Left ventricle myocardium superior (tissue), 1 donor: ENCODE measurements at regions not wholly inside any gene's neighbourhood (a gene's known extent, or its start where the extent isn't known, plus 50 kb on each side); places are given as distances from the start of the nearest gene placed in this dataset.

ENCODE experiments used
- ATAC-seq: fragments of 200-7000 bp; cut with Tn5 transposase; one replicate; pipeline ENCODE4 v1.9.1; 2020; ENCODE audit warnings: mild to moderate bottlenecking, moderate library complexity
- DNase-seq: peaks from one replicate; pipeline ENCODE4 v3.0.0-alpha.2; 2020
- intact Hi-C: fragments of 100-400 bp; cut with micrococcal nuclease; formaldehyde crosslinking; loops from one replicate; pipeline ENCODE4 v1.11.0; 2022
- donor health status: DM: no; HTN: yes; CAD: no; lungs with severe emphysema.

DNA sequence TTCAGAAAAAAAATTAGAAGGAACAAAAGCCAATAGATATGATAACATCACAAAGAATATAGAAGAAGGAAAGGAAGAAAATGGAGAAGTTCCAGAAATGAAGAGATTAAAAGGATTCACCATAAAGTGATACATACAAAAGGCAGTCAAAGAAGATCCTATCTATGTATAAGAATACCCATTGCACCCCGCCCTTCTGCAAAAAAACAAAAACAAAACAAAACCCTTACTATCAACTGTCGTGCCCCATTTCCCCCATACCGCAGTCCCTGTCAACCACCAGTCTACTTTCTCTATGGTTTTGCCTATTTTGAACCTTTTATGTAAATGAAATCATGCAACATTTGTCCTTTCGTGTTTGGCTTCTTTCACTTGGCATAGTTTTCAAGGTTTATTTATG is 385.6 kb downstream of the PRDM5 start:
- intact Hi-C loops, result no loop called here
- DNase-seq (no peak), ATAC-seq (no peak)

GRCh38 chr4:120528428-120528827 is 394.1 kb downstream of the PRDM5 start:
- no peak for ATAC-seq
- DNase-seq, result no peak
- intact Hi-C loops, result no loop called here

DNA sequence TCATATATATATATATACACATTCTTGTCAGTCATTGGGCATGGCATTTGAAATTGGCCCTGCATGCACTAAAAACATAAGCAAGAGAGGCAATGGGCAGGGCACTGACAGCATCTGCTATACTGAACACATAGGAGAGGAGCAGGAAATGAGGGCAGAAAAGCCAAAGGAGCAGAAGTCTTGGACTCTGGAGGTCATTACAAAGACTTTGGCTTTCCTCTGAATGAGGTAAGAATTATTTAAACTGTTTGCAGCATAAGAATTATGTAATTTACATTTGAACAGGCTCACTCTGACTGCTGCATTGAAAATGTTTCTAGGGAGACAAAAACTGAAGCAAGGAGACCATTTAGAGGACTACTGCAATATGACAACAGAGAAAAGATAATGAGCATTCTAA is 396.5 kb downstream of the PRDM5 start:
- DNase-seq, result no peak
- no peak for ATAC-seq
- intact Hi-C loops, result no loop called here

DNA sequence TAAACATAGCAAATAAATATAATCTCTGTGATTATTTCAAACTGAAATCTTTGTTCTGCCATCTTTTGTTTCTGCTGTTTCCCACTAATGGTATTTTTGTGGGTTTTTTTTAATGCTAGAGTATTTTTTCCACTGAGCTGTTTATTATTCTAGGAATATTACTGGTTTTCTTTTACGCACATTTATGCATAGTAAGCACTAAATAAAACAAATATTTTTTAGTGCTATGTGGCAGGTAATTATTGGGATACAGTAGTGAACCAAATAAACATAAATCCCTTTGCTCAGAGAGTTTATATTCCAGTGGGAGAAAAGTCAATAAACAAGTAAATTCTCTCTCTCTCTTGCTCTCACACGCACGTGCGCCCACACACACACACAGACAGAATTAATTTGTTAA is 397.4 kb downstream of the PRDM5 start:
- DNase-seq (no peak), ATAC-seq (no peak)
- intact Hi-C loops, result no loop called here

DNA sequence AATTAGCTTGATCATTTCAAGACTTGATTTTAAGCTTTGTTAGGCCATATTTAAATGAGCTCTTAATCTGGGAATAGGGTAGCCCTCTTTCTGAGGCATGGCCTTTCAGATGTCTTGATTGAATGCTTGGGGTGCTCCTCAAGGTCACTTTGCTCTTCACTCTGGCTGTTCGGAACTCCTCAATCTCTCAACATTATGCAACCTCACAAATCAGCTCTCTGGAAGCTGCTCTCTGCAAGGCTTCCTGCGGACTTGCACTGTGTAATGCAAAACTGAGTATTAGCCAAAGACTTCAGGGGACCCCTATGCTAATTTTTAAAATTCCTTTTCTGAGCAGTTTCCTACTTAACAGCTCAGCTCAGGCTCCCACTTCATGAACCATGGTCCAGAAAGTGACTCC is 398.3 kb downstream of the PRDM5 start:
- DNase-seq (no peak), ATAC-seq (no peak)
- intact Hi-C loops, result no loop called here

DNA sequence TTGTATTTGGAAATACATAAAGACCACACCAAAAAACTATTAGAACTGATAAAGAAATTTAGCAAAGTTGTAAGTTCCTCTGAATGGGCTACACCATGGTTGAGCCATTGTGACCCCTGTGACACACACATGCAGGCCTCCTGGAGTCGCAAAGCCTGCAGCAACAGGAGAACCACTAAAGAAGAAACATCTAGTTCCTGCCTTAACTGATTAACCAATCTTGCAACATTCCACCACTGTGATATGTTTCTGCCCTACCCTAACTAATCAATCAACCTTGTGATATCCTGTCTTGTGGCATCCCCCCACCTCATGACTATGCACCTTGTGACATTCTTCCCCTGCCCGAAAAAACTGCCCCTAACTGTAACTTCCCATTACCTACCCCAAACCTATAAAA is 401.8 kb downstream of the PRDM5 start:
- DNase-seq (no peak), ATAC-seq (no peak)
- intact Hi-C loops, result no loop called here

DNA sequence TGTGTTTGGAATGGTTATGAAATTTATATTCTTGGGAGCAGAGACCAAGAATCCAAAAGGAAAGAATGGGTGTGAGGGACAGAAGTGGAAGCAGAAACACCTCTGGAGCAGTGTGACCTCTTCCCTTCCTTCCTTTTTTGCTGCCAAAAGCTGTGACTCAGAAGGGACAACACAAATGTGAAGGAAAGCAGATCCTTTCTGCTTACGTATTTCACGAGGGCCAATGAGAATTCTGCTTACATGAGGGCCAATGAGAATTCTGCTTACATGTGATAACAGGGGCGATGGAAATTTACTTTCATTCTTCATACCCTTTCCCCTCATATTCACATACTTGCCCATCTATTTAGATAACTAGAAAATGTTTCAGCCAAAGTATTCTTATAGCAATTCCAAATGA is 404.6 kb downstream of the PRDM5 start:
- intact Hi-C loops, result no loop called here
- DNase-seq (no peak), ATAC-seq (peak; percentile 93)

GRCh38 chr4:120509719-120510118 is 412.8 kb downstream of the PRDM5 start:
- ATAC-seq (no peak), DNase-seq (no peak)
- intact Hi-C loops, result no loop called here

DNA sequence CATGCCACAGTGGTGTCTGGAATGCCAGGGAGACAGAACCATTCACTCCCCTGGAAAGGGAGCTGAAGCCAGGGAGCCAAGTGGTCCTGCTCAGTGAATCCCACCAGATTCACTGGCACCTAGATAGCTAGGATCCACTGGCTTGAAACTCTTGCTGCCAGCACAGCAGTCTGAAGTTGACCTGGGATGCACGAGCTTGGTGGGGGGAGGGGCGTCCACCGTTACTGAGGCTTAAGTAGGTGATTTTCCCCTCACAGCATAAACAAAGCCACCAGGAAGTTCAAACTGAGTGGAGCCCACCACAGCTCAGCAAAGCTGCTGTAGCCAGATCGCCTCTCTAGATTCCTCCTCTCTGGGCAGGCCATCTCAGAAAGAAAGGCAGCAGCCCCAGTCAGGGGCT is 413.3 kb downstream of the PRDM5 start:
- ATAC-seq (no peak), DNase-seq (no peak)
- intact Hi-C loops, result no loop called here

DNA sequence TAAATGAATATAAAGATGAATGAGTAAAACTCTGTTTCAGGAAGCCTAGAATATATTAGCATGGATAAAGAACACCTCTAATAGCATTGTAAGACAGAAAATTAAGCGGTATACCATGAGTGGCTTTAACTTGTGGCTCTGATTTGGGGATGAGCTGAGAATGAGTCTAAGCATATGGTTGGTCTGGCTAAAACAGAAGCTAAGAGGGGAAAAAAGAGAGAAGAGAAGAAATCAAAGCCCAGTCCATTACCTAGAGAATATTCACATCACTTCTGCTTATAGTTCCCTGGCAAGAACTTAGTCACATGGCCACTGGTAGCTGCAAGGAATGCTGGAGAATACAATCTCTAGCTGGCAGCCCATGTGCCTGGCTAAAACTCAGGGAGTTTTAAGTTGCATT is 414.5 kb downstream of the PRDM5 start:
- intact Hi-C loops, result no loop called here
- no peak for DNase-seq
- no peak for ATAC-seq

DNA sequence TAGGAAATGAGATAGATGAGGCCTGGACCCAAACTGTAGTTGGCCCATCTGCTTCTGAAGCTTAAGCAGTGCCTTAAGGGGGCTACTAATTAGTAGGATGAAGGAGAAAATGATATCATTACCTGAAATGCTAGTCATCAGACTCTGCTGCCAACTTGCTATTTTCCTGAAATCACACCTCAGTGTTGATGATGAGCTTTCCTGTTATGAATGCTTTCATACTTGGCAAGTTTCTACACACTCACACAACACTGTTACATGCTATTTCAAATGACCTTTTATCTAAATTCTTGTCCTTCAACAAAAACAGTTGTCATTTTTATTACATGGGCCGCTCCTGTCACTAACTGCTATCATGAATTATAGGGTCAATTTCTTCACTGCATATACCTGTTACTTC is 416.0 kb downstream of the PRDM5 start:
- intact Hi-C loops, result no loop called here
- DNase-seq (no peak), ATAC-seq (no peak)

DNA sequence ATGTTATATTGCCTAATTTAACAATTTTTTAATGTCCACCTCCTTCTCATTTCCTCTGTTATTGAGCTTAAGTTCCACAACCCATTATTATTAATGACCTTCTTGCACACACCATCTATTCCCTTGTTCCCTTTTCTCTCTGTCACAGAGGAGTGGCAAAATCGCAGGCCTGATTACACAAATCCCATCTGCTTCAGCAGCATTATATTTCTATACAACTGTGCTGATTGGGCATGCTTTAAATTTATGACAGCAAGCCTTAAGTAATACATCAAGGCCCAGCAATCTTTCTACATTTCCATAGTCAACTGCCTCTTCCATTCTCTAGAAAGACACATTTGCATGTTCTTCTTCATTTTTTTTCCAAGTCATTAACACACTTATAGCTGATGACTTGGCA is 423.8 kb downstream of the PRDM5 start:
- ATAC-seq (no peak), DNase-seq (no peak)
- intact Hi-C loops, result no loop called here

DNA sequence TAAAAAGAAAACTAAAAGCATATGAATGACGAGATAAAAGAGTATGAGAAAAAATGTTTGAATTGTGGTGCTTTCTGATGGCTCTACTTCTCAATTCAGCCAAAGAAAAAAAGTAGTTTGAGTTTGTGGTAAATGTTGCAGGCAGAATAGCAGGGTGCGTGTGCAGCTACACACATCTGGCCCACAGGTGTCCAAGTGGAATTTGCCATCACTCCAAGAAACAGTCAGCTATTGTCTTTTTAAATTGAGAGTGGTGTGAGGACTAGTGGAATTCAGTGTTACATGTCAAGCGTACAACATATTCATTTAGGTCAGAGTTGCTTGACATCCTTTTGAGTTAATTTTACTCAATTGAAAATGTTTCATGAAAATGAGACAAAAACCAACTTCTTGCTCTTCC is 424.8 kb upstream of the MAD2L1 start:
- DNase-seq (no peak), ATAC-seq (no peak)
- intact Hi-C loops, result no loop called here

GRCh38 chr4:120481756-120482155 is 415.1 kb upstream of the MAD2L1 start:
- DNase-seq, result no peak
- ATAC-seq, result no peak
- intact Hi-C loops, result no loop called here

- intact Hi-C loops, result no loop called here
- ATAC-seq, result no peak
- DNase-seq, result no peak
These were observed 405.9 kb upstream of the MAD2L1 start for GRCh38 chr4:120472447-120473131.

DNA sequence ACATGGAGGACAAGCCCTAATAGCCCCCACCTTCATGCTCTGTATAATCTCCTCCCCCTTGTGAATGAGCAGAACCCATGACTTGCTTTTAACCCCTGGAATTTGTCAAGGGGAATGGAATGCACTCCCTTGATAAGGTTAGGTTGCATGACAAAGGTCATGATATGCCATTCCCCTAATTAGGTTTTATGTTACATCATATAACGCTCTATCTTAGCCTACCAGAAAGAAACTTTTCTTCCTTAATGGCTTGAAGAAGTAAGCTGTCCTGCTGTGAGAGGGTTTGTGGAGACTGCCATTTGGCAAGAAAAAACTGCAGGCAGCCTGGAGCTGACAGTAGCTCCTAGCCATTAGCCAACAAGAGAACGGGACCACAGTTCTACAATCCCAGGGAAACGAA is 399.8 kb upstream of the MAD2L1 start:
- ATAC-seq, result peak; percentile 63
- intact Hi-C loops, result no loop called here
- DNase-seq, result no peak

DNA sequence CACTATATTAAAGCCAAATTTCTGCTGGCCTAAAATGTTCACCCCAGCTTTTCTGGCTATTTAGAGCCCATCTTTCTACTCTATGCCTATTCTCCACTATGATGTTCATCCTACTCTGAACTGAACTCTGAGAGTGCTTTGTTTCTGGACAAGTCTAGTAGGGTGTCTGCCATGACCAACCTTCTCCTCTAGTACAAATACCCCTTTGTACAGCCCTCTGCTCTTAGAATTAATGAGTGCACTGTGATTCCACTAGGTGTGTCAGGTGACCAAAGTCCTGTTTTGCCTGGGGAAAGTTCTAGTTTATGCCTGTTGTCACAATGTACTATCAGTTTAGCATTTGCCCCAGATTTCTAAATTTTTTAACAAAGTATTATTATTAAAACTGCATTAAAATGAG is 388.1 kb upstream of the MAD2L1 start:
- no peak for ATAC-seq
- intact Hi-C loops, result no loop called here

GRCh38 chr4:120452536-120452935 is 385.9 kb upstream of the MAD2L1 start:
- ATAC-seq (no peak), DNase-seq (no peak)
- intact Hi-C loops, result no loop called here

More for the DNA sequence above, 388.1 kb upstream of the MAD2L1 start:
- no peak for DNase-seq

- ATAC-seq (no peak), DNase-seq (no peak)
- intact Hi-C loops, result no loop called here
These were observed 385.4 kb upstream of the MAD2L1 start for GRCh38 chr4:120452001-120452400.

- no peak for DNase-seq
- intact Hi-C loops, result no loop called here
- no peak for ATAC-seq
These were observed 381.1 kb upstream of the MAD2L1 start for GRCh38 chr4:120447774-120448173.

GRCh38 chr4:120446051-120446567 is 379.5 kb upstream of the MAD2L1 start:
- DNase-seq (no peak), ATAC-seq (no peak)
- intact Hi-C loops, result no loop called here

- DNase-seq (no peak), ATAC-seq (no peak)
- intact Hi-C loops, result no loop called here
These were observed 378.5 kb upstream of the MAD2L1 start for GRCh38 chr4:120445186-120445585.
